SK-N-SH (cell line): ENCODE measurements at regions not wholly inside any gene's neighbourhood (a gene's known extent, or its start where the extent isn't known, plus 50 kb on each side); places are given as distances from the start of the nearest gene placed in this dataset.

Experiments
- CTCF ChIA-PET: fragments of 300-600, 350-600 bp; formaldehyde crosslinking; extraction: SDS; loops from one replicate; lab custom pipeline; 2021; lab: Yijun Ruan, JAX
- POLR2A ChIA-PET: fragments of 350-600 bp; sonication (Branson Sonifier 250); formaldehyde crosslinking; extraction: SDS; loops from one replicate; lab custom pipeline; 2020; ENCODE audit warnings: antibody characterized with exemption, inconsistent platforms; lab: Yijun Ruan, JAX
- DNase-seq: peaks from one replicate; pipeline ENCODE4 v3.0.0; 2012
- H2AFZ ChIP-seq: fragments of 200-600 bp; sonication (generic); 2 replicates; pipeline ENCODE4 v1.8.1; 2016; ENCODE audit warnings: antibody characterized with exemption, mild to moderate bottlenecking, low read depth
- H3F3A ChIP-seq: fragments of 200-600 bp; sonication (generic); replicated peaks from 2 replicates; pipeline ENCODE3; 2016; ENCODE audit warnings: antibody characterized with exemption, mild to moderate bottlenecking; ENCODE audit not compliant: insufficient read depth
- H3K27ac ChIP-seq, 2 experiments: fragments of 200-500 bp in 1 of 2; fragments of 200-600 bp in 1 of 2; sonication (Bioruptor generic) in 1 of 2; sonication (generic), shearing (Covaris generic) in 1 of 2; 2 replicates each; pipeline versions ENCODE4 v1.5.1 to v1.6.1; 2014 to 2016; ENCODE audit warnings: low read depth in 2 of 2, inconsistent platforms in 1 of 2, low read length in 1 of 2, mild to moderate bottlenecking in 1 of 2, mixed read lengths in 1 of 2
- H3K27me3 ChIP-seq: fragments of 200-600 bp; sonication (generic), shearing (Covaris generic); 2 replicates; pipeline ENCODE4 v1.6.1; 2016; ENCODE audit warnings: mixed run types; ENCODE audit not compliant: insufficient read depth
- H3K36me3 ChIP-seq, 2 experiments: fragments of 200-500 bp in 1 of 2; fragments of 200-600 bp in 1 of 2; sonication (Bioruptor generic) in 1 of 2; sonication (generic) in 1 of 2; replicated peaks in 1 of 2; 2 replicates each; pipeline versions ENCODE3 to v1.5.1; 2014 to 2016; ENCODE audit warnings: low read length in 1 of 2, mild to moderate bottlenecking in 1 of 2; ENCODE audit not compliant: insufficient read depth in 2 of 2, control insufficient read depth in 1 of 2
- H3K4me1 ChIP-seq, 2 experiments: fragments of 200-500 bp in 1 of 2; fragments of 200-600 bp in 1 of 2; sonication (Bioruptor generic) in 1 of 2; sonication (generic), shearing (Covaris generic) in 1 of 2; 2 replicates each; pipeline versions ENCODE4 v1.5.1 to v1.6.1; 2014 to 2016; ENCODE audit warnings: low read depth in 1 of 2, low read length in 1 of 2, mixed run types in 1 of 2; ENCODE audit not compliant: insufficient read depth in 2 of 2, control insufficient read depth in 1 of 2
- H3K4me2 ChIP-seq: fragments of 200-600 bp; sonication (generic), shearing (Covaris generic); 2 replicates; pipeline ENCODE4 v1.6.1; 2017; ENCODE audit warnings: mixed run types
- H3K4me3 ChIP-seq, 2 experiments: fragments of 200-500 bp in 1 of 2; fragments of 200-600 bp in 1 of 2; sonication (Bioruptor generic) in 1 of 2; sonication (generic), shearing (Covaris generic) in 1 of 2; 2 replicates each; pipeline versions ENCODE4 v1.5.1 to v1.8.1; 2014 to 2016; ENCODE audit warnings: low read depth in 2 of 2, inconsistent platforms in 1 of 2, low read length in 1 of 2, mild to moderate bottlenecking in 1 of 2, mixed read lengths in 1 of 2, moderate library complexity in 1 of 2
- H3K79me2 ChIP-seq: fragments of 200-600 bp; sonication (generic); 2 replicates; pipeline ENCODE4 v1.8.1; 2017; ENCODE audit warnings: mild to moderate bottlenecking; ENCODE audit not compliant: insufficient read depth
- H3K9ac ChIP-seq: fragments of 200-600 bp; sonication (generic); 2 replicates; pipeline ENCODE4 v1.6.1; 2017; ENCODE audit warnings: mixed run types
- H3K9me2 ChIP-seq: fragments of 200-600 bp; sonication (generic); 2 replicates; pipeline ENCODE4 v1.6.1; 2017; ENCODE audit warnings: mixed run types
- H3K9me3 ChIP-seq: fragments of 200-600 bp; sonication (generic); 2 replicates; pipeline ENCODE4 v1.6.1; 2017; ENCODE audit warnings: mixed run types, mild to moderate bottlenecking, moderate library complexity
- H4K20me1 ChIP-seq: fragments of 200-600 bp; sonication (generic); 2 replicates; pipeline ENCODE4 v1.6.1; 2017; ENCODE audit warnings: mild to moderate bottlenecking, mixed run types; ENCODE audit not compliant: insufficient read depth
- GATA2 ChIP-seq: sonication (generic); formaldehyde crosslinking; IDR thresholded peaks from 2 replicates; pipeline ENCODE4 v1.5.0; 2020; ENCODE audit warnings: mild to moderate bottlenecking, missing genetic modification reagents
- JUND ChIP-seq: IDR thresholded peaks from 2 replicates; pipeline ENCODE4 v1.4.0; 2012
- MEF2A ChIP-seq: IDR thresholded peaks from 2 replicates; pipeline ENCODE4 v1.4.0; 2012; ENCODE audit warnings: low read depth, borderline replicate concordance
- NRF1 ChIP-seq: IDR thresholded peaks from 2 replicates; pipeline ENCODE4 v1.6.1; 2012; ENCODE audit warnings: low read depth, mild to moderate bottlenecking, low read length
- POLR2AphosphoS5 ChIP-seq: IDR thresholded peaks from 2 replicates; pipeline ENCODE4 v1.6.1; 2012; ENCODE audit warnings: low read depth, low read length
- RCOR1 ChIP-seq: fragments of 150-350 bp; IDR thresholded peaks from 2 replicates; pipeline ENCODE4 v1.6.1; 2017; ENCODE audit warnings: antibody characterized with exemption, low read length
- SIN3A ChIP-seq: IDR thresholded peaks from 2 replicates; pipeline ENCODE4 v1.6.1; 2012; ENCODE audit warnings: low read depth, mild to moderate bottlenecking, low read length, moderate library complexity, borderline replicate concordance
- TAF1 ChIP-seq: IDR thresholded peaks from 2 replicates; pipeline ENCODE4 v1.6.1; 2012; ENCODE audit warnings: low read depth, mild to moderate bottlenecking, low read length, moderate library complexity, borderline replicate concordance
- TEAD4 ChIP-seq: IDR thresholded peaks from 2 replicates; pipeline ENCODE4 v1.4.0; 2012; ENCODE audit warnings: mild to moderate bottlenecking, borderline replicate concordance; ENCODE audit not compliant: insufficient read depth
- WGBS: methylation state at CpG from one replicate; pipeline ENCODE4 v1.1.6; 2017; ENCODE audit warnings: low lambda C conversion rate; 5-methylcytosine and 5-hydroxymethylcytosine counted together
- TF ChIP-seq, protein P1 (sequence below): fragments of 150-350 bp; IDR thresholded peaks from 2 replicates; pipeline ENCODE4 v1.6.1; 2016; ENCODE audit warnings: mild to moderate bottlenecking, low read depth, low read length
- TF ChIP-seq, protein P2 (sequence below): IDR thresholded peaks from 2 replicates; pipeline ENCODE4 v1.4.0; 2012; ENCODE audit warnings: low read depth, borderline replicate concordance

DNA sequence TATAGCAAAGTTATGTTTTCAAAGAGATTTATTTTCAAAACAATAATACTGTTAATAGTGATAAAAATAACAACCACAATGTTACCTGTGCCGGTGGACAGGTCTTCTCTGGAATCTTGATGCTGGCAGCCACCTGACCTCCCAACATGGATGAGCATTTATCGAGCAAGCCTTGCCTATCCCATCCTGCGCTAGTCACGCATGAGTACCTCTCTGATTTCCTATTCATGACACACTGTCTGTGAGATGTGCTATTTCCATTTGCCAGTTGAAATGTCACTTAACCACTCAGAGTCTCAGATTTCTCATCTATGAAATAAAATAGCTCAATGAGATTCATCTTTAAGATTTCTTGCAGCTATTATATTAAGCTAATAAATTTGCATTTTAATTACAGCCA, 341.2 kb upstream of the VWC2 start:
- WGBS, result 20% methylated on average over 4 of the region's 4 CpGs
- no peak for DNase-seq
- H2AFZ ChIP-seq, result no peak overlapping the region
- H3K27me3 ChIP-seq, result no peaks in the 10 kb centered on the region
- no peaks in the 10 kb centered on the region for H3K9me3 ChIP-seq
- no peaks in the 10 kb centered on the region for H3K79me2 ChIP-seq
- H3K9me2 ChIP-seq, result no peaks in the 10 kb centered on the region
- H3K4me3 ChIP-seq, result no peak overlapping the region
- H3K27ac ChIP-seq, result no peak overlapping the region
- POLR2A ChIA-PET, result no interaction called here
- no peaks in the 10 kb centered on the region for H3K36me3 ChIP-seq
- no peaks in the 10 kb centered on the region for H3K4me1 ChIP-seq
- no peaks in the 10 kb centered on the region for H3F3A ChIP-seq
- H4K20me1 ChIP-seq, result no peaks in the 10 kb centered on the region
- TF ChIP-seq, protein P1, sequence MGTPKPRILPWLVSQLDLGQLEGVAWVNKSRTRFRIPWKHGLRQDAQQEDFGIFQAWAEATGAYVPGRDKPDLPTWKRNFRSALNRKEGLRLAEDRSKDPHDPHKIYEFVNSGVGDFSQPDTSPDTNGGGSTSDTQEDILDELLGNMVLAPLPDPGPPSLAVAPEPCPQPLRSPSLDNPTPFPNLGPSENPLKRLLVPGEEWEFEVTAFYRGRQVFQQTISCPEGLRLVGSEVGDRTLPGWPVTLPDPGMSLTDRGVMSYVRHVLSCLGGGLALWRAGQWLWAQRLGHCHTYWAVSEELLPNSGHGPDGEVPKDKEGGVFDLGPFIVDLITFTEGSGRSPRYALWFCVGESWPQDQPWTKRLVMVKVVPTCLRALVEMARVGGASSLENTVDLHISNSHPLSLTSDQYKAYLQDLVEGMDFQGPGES, result no peak
- TF ChIP-seq RCOR1, result no peak
- TF ChIP-seq, all 33 proteins: peak for 0
- Histone ChIP-seq H3K4me2 (no peak overlapping the region), H3K9ac (no peak overlapping the region)
- CTCF ChIA-PET, result no interaction called here

DNA sequence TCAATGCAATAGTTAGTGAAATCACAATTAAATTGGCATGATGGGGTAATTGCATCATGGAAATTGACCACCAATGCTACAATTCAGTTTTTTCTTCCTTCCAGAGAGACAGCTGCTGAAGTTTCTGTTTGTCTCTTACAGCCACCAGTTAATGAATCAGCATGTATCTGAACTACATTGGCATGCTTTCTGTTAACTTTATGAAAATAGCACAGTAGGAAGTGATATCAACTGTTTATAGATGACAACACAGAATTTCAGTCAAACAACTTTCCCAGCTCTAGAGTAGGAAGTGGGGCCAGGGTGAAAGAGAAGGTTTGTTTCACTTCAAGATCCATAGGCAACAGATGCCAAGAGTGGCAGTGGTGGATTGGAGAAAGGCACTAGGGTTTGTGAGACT, 339.6 kb upstream of the VWC2 start:
- TF ChIP-seq GATA2 (no peak), MEF2A (no peak), JUND (no peak), TAF1 (no peak), POLR2AphosphoS5 (no peak), TEAD4 (no peak), NRF1 (no peak), SIN3A (no peak)
- TF ChIP-seq, protein P1, result no peak
- TF ChIP-seq, protein P2, sequence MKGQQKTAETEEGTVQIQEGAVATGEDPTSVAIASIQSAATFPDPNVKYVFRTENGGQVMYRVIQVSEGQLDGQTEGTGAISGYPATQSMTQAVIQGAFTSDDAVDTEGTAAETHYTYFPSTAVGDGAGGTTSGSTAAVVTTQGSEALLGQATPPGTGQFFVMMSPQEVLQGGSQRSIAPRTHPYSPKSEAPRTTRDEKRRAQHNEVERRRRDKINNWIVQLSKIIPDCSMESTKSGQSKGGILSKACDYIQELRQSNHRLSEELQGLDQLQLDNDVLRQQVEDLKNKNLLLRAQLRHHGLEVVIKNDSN, result no peak
- Histone ChIP-seq H3K9me2 (no peaks in the 10 kb centered on the region), H3K9me3 (no peaks in the 10 kb centered on the region), H4K20me1 (no peaks in the 10 kb centered on the region), H3K27ac (no peak overlapping the region), H3K9ac (no peak overlapping the region), H3K4me1 (no peaks in the 10 kb centered on the region), H3K27me3 (no peaks in the 10 kb centered on the region), H3K4me2 (no peak overlapping the region), H2AFZ (no peak overlapping the region), H3F3A (no peaks in the 10 kb centered on the region), H3K36me3 (no peaks in the 10 kb centered on the region), H3K4me3 (no peak overlapping the region), H3K79me2 (no peaks in the 10 kb centered on the region)
- POLR2A ChIA-PET, result no interaction called here
- CTCF ChIA-PET, result interaction anchor here (1.5 kb wide), 1 partner anchor 14 kb away, joined by 4 read pairs; no protein-coding TSS in a partner anchor
- no peak for DNase-seq
